ENCODE measurements at regions not wholly inside any gene's neighbourhood (a gene's known extent, or its start where the extent isn't known, plus 50 kb on each side); places are given as distances from the start of the nearest gene placed in this dataset.
A peak's percentile ranks its signal among the peaks of the same experiment; 100 is the strongest.

DNA sequence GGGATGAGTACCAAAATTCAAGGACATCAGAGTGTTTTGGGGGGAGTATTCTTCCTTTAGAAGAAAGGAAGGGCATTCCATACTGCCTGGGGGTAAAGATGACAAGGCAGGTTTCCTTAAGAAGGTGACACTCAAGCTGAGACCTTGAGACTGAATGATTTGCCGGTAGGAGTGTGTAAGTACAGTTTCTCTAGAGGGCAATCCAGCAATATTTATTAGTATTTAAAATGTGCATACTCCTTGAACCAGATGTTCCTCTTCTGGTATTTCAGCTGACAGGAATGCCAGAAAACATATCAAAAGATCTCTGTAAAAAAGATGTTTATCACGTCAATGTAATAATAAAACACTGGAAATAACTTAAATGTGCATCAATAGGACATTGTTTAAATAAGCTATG is 106.4 kb upstream of the TMCC3 start:
- H3K4me3 ChIP-seq (ENCODE audit: low read length) = no peak overlapping the region
- TF ChIP-seq, protein P1, sequence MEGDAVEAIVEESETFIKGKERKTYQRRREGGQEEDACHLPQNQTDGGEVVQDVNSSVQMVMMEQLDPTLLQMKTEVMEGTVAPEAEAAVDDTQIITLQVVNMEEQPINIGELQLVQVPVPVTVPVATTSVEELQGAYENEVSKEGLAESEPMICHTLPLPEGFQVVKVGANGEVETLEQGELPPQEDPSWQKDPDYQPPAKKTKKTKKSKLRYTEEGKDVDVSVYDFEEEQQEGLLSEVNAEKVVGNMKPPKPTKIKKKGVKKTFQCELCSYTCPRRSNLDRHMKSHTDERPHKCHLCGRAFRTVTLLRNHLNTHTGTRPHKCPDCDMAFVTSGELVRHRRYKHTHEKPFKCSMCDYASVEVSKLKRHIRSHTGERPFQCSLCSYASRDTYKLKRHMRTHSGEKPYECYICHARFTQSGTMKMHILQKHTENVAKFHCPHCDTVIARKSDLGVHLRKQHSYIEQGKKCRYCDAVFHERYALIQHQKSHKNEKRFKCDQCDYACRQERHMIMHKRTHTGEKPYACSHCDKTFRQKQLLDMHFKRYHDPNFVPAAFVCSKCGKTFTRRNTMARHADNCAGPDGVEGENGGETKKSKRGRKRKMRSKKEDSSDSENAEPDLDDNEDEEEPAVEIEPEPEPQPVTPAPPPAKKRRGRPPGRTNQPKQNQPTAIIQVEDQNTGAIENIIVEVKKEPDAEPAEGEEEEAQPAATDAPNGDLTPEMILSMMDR (conservative IDR thresholded peaks at IDR 0.05; ENCODE audit: low read length) = no peak
- no peak for DNase-seq (ENCODE audit: low read depth)

DNA sequence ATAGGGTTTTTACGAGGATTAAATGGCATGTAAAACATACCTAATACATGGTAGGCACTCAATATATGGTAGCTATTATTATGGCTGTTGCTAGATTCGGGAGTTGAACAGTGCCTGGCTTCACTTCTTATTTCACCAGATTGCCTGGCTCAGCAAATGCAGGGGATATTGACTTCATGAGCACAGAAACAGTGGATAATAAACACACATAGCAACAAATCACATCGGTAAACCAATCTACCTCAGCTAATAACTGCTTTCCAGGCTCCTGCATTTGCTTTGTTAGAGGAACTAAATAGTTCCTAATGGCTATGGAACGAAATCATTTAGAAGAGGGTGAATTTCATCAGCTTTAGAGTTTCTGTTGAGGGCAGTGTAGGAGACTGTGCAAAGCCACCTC is 105.2 kb upstream of the TMCC3 start:
- TF ChIP-seq, protein P1 (conservative IDR thresholded peaks at IDR 0.05; ENCODE audit: low read length) = no peak

DNA sequence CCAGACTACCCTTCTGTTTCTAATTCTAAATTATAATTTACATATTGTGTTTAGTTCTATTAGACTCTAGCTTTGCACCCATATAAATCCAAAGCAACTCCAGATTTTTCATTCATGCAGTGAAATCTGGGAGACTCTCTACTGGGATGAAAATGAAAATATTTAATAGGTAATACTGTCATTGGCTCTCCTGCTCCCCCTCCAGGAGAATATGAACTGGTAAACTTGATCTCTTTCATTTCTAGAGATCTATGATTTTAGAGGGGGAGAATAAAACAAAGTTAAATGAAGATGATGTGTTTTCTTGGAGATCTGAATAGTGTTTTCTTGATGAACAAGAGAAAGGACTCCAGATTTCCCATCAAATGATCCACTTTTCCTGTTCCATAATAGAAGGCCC is 104.3 kb upstream of the TMCC3 start:
- TF ChIP-seq, protein P1 (conservative IDR thresholded peaks at IDR 0.05; ENCODE audit: low read length) = peak; percentile 8; the same call in 1 of the 2 replicates
- no peak overlapping the region for H3K4me3 ChIP-seq (ENCODE audit: low read length)
- no peak for DNase-seq (ENCODE audit: low read depth)

More for the DNA sequence above, 105.2 kb upstream of the TMCC3 start:
- no peak overlapping the region for H3K4me3 ChIP-seq (ENCODE audit: low read length)
- no peak for DNase-seq (ENCODE audit: low read depth)

DNA sequence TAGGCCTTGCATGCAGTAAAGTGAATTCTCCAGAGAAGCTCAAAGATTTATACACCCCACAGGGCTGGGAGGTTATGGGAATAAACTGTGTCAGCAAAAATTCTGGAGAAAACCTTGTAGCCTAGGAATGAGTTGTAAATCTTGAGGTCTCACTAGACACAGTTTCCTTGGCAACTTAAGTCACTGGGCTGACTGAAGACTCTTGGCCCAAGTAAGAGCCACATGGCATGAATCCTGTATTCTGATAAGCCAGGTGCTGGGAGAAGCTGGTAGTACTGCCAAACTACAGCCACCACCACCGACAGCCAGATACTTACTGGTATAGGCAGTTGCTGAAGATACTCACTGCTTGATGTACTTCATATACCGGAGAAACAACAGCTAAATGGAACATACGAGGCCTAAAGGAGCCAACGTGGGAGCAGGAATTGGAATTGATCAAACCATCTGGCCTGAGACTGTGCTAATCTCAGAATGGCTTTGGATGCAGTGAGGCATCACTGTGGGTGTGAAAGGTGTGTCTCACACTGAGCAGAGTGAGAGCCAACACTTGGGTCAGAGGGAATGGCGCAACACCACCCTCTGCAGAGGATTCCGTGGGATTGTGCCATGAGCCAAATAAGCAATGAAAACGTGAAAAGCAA is 102.8 kb upstream of the TMCC3 start:
- no peak overlapping the region for H3K4me3 ChIP-seq (ENCODE audit: low read length)
- DNase-seq (ENCODE audit: low read depth) = no peak
- TF ChIP-seq, protein P1 (conservative IDR thresholded peaks at IDR 0.05; ENCODE audit: low read length) = no peak

DNA sequence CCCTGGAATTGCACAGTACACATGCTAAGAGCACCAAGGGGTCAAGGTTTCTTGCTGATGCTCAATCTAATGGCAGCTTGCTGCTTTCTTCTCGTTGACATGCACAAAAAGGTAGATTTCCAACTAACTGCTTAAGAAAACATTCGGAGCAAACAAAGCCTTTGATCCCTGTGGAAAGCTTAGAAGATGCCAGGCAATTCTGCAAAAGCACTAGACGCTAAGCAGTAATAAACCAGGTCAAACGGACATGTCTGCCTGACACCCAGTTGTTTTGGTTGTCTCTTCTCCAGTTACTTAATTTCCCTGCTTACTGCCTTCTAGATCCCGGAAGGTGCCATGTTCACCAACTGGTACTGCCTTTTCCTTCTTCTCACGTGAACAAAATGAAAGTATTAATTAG is 100.5 kb upstream of the TMCC3 start:
- DNase-seq (ENCODE audit: low read depth) = no peak
- TF ChIP-seq, protein P1 (conservative IDR thresholded peaks at IDR 0.05; ENCODE audit: low read length) = no peak
- no peak overlapping the region for H3K4me3 ChIP-seq (ENCODE audit: low read length)

DNA sequence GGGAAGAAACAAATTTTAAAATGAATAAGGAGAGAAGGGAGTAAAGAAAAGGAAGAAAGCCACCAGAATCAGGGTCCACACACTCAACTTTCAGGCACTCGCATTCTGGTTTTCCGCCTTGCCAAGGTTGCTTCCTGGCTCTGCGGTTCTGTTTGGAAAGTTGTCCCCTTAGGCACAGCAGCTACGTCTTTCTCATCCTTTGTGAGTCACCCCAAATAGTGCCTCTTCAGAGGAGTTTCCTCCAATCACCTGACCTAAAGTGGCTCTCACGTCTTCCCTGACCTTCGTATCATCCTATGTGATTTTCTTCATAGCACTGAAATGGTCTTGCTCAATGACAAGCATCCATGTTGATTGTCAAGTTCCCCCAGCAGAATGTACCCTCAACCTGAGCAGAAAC is 99.5 kb upstream of the TMCC3 start:
- TF ChIP-seq, protein P1 (conservative IDR thresholded peaks at IDR 0.05; ENCODE audit: low read length) = no peak
- no peak for DNase-seq (ENCODE audit: low read depth)
- H3K4me3 ChIP-seq (ENCODE audit: low read length) = no peak overlapping the region

DNA sequence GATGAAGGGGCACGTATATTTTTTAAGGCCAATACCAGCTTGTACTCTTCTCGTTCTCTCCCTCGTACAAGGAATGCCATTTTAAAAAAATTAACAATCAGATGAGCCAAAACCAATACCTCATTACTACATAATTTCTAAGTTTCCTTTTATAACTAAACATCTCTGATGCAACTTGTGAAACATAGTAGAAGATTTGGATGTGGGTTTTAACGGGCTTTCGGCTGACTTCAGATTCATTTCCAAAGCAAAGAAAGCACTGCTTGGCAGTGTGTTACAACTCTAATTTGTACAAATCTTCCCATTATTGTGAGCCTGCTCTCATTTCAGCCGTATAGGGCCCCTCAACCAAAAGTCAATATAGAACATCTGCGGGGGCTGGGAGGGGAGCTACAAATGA is 99.1 kb upstream of the TMCC3 start:
- TF ChIP-seq, protein P1 (conservative IDR thresholded peaks at IDR 0.05; ENCODE audit: low read length) = no peak
- H3K4me3 ChIP-seq (ENCODE audit: low read length) = no peak overlapping the region

More for the DNA sequence above, 99.1 kb upstream of the TMCC3 start:
- DNase-seq (ENCODE audit: low read depth) = no peak
